GM23338 (cell line): ENCODE measurements at regions not wholly inside any gene's neighbourhood (a gene's known extent, or its start where the extent isn't known, plus 50 kb on each side); places are given as distances from the start of the nearest gene placed in this dataset.

ENCODE experiments used
- ATAC-seq: fragments of 200-7000 bp; cut with Tn5 transposase; 3 replicates; pipeline ENCODE4 v1.9.1; 2020
- DNase-seq: peaks from one replicate; pipeline ENCODE4 v3.0.0-alpha.2; 2015; ENCODE audit warnings: low spot score
- H2AFZ ChIP-seq: fragments of 200-600 bp; sonication (generic); 2 replicates; pipeline ENCODE4 v1.8.0; 2016; ENCODE audit warnings: antibody characterized with exemption, mild to moderate bottlenecking, moderate library complexity
- H3F3A ChIP-seq: fragments of 200-600 bp; sonication (generic); replicated peaks from 2 replicates; pipeline ENCODE4 v1.8.0; 2017; ENCODE audit warnings: antibody characterized with exemption, mixed run types, low read depth
- H3K27ac ChIP-seq: fragments of 200-600 bp; sonication (generic); 2 replicates; pipeline ENCODE4 v1.6.1; 2016; ENCODE audit warnings: low read depth
- H3K27me3 ChIP-seq: fragments of 200-600 bp; sonication (generic); 2 replicates; pipeline ENCODE4 v1.8.0; 2016; ENCODE audit warnings: mild to moderate bottlenecking, mixed run types, moderate library complexity; ENCODE audit not compliant: insufficient read depth
- H3K36me3 ChIP-seq: fragments of 200-600 bp; sonication (generic); 2 replicates; pipeline ENCODE4 v1.8.0; 2016; ENCODE audit warnings: mild to moderate bottlenecking; ENCODE audit not compliant: insufficient read depth
- H3K4me1 ChIP-seq: fragments of 200-600 bp; sonication (generic); 2 replicates; pipeline ENCODE4 v1.8.0; 2016; ENCODE audit warnings: mild to moderate bottlenecking, moderate library complexity; ENCODE audit not compliant: insufficient read depth
- H3K4me2 ChIP-seq: fragments of 200-600 bp; sonication (generic); 2 replicates; pipeline ENCODE4 v1.7.1; 2017; ENCODE audit warnings: mixed run types
- H3K4me3 ChIP-seq: fragments of 200-600 bp; sonication (generic); 2 replicates; pipeline ENCODE4 v1.6.1; 2016; ENCODE audit warnings: mixed run types
- H3K79me2 ChIP-seq: fragments of 200-600 bp; sonication (generic); replicated peaks from 2 replicates; pipeline ENCODE4 v1.8.0; 2017; ENCODE audit warnings: mild to moderate bottlenecking; ENCODE audit not compliant: insufficient read depth
- H3K9me2 ChIP-seq: fragments of 200-600 bp; sonication (generic); 2 replicates; pipeline ENCODE4 v1.8.0; 2017; ENCODE audit not compliant: insufficient read depth
- H4K20me1 ChIP-seq: fragments of 200-600 bp; sonication (generic); replicated peaks from 2 replicates; pipeline ENCODE4 v1.8.0; 2017; ENCODE audit warnings: mild to moderate bottlenecking; ENCODE audit not compliant: insufficient read depth
- H3K27ac Mint-ChIP-seq: 2 replicates; pipeline ENCODE4 v1.8.0; 2020; ENCODE audit warnings: inconsistent platforms, mild to moderate bottlenecking, moderate library complexity, mixed read lengths
- H3K27me3 Mint-ChIP-seq: 3 replicates; pipeline ENCODE4 v1.8.0; 2022; ENCODE audit warnings: low read depth, mild to moderate bottlenecking, moderate library complexity, mixed read lengths, inconsistent platforms; ENCODE audit not compliant: insufficient read depth, poor library complexity
- H3K36me3 Mint-ChIP-seq: 3 replicates; pipeline ENCODE4 v1.8.0; 2021; ENCODE audit warnings: low read depth, mild to moderate bottlenecking, inconsistent platforms, moderate library complexity, mixed read lengths
- H3K4me1 Mint-ChIP-seq: 3 replicates; pipeline ENCODE4 v1.8.0; 2020; ENCODE audit warnings: mild to moderate bottlenecking, inconsistent platforms, mixed read lengths
- H3K4me3 Mint-ChIP-seq: 3 replicates; pipeline ENCODE4 v1.8.0; 2021; ENCODE audit warnings: moderate library complexity, mild to moderate bottlenecking, inconsistent platforms, mixed read lengths
- H3K9me3 Mint-ChIP-seq: 3 replicates; pipeline ENCODE4 v1.8.0; 2020; ENCODE audit warnings: moderate library complexity, mild to moderate bottlenecking, inconsistent platforms, mixed read lengths
- ETS1 ChIP-seq: IDR thresholded peaks from 2 replicates; pipeline ENCODE4 v1.6.1; 2016; ENCODE audit warnings: antibody characterized with exemption
- EZH2 ChIP-seq: fragments of 200-600 bp; sonication (generic); IDR thresholded peaks from one replicate; pipeline ENCODE4 v1.8.0; 2017; ENCODE audit warnings: antibody characterized with exemption, mild to moderate bottlenecking, low read depth; ENCODE audit not compliant: unreplicated experiment
- EZH2phosphoT487 ChIP-seq: fragments of 200-600 bp; sonication (generic); IDR thresholded peaks from one replicate; pipeline ENCODE4 v1.8.1; 2018; ENCODE audit warnings: antibody characterized with exemption; ENCODE audit not compliant: unreplicated experiment
- NANOG ChIP-seq: IDR thresholded peaks from 2 replicates; pipeline ENCODE4 v1.6.1; 2016; ENCODE audit warnings: antibody characterized with exemption, borderline replicate concordance
- POLR2AphosphoS5 ChIP-seq: IDR thresholded peaks from 2 replicates; pipeline ENCODE4 v1.6.1; 2016; ENCODE audit warnings: antibody characterized with exemption, low read depth
- ZNF331 ChIP-seq: fragments of 250-450 bp; sonication (Bioruptor Pico); IDR thresholded peaks from 2 replicates; pipeline ENCODE4 v1.5.0; 2020; ENCODE audit warnings: low read depth, mild to moderate bottlenecking, moderate library complexity

- no peak for TF ChIP-seq NANOG
- TF ChIP-seq ETS1: no peak
- no peak for TF ChIP-seq EZH2phosphoT487
- no peak for TF ChIP-seq EZH2
- no peak for TF ChIP-seq ZNF331 (CRISPR knock-in tag)
Measured at GRCh38 chr2:171214093-171214492, 53.4 kb upstream of the TLK1 start (continued).

GRCh38 chr2:171210864-171211431 is 50.3 kb upstream of the TLK1 start:
- Mint-ChIP-seq H3K4me1 (peaks cover 47% of the 10 kb centered on the region), H3K27ac (peak overlapping the region; percentile 4; the same call in 1 of the 2 replicates), H3K27me3 (no peaks in the 10 kb centered on the region), H3K4me3 (no peak overlapping the region), H3K9me3 (no peaks in the 10 kb centered on the region; the same call in 1 of the 3 replicates), H3K36me3 (peaks cover 3% of the 10 kb centered on the region; the same call in 2 of the 3 replicates)
- Histone ChIP-seq H3K36me3 (no peaks in the 10 kb centered on the region; the same call in 1 of the 2 replicates), H3K4me3 (no peak overlapping the region), H3K4me2 (no peak overlapping the region), H3F3A (no peaks in the 10 kb centered on the region), H3K9me2 (no peaks in the 10 kb centered on the region), H3K27me3 (no peaks in the 10 kb centered on the region), H4K20me1 (no peaks in the 10 kb centered on the region), H3K27ac (peak overlapping the region; percentile 27; the same call in 1 of the 2 replicates), H3K4me1 (peaks cover 43% of the 10 kb centered on the region), H3K79me2 (no peaks in the 10 kb centered on the region), H2AFZ (peak overlapping the region; percentile 23; the same call in 1 of the 2 replicates)
- peak; percentile 25 for DNase-seq
- TF ChIP-seq POLR2AphosphoS5 (no peak), ETS1 (no peak)
- ATAC-seq: peak; percentile 56
